ENCODE measurements at regions not wholly inside any gene's neighbourhood (a gene's known extent, or its start where the extent isn't known, plus 50 kb on each side); places are given as distances from the start of the nearest gene placed in this dataset.

DNA sequence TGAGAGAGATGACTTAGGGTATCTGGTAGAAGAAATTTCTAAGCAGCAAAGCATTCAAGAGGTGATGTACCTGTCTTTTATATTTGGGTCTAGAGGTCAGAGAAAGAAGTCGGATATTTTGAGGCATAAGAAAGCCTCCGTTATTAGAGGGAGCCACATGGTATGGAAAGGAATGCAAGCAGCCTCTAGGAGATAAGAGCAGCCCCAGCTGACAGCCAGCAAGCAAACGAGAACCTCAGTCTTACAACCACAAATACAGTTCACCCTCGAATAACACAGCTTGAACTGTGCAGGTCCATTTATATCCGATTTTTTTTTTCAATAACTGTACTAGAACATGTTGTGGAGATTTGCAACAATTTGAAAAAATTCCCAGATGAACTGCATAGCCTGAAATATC lies 190.7 kb upstream of the VGLL2 start:
- TF ChIP-seq POLR2A (IDR thresholded peaks at IDR 0.05) = no peak
- TF ChIP-seq, protein P1, sequence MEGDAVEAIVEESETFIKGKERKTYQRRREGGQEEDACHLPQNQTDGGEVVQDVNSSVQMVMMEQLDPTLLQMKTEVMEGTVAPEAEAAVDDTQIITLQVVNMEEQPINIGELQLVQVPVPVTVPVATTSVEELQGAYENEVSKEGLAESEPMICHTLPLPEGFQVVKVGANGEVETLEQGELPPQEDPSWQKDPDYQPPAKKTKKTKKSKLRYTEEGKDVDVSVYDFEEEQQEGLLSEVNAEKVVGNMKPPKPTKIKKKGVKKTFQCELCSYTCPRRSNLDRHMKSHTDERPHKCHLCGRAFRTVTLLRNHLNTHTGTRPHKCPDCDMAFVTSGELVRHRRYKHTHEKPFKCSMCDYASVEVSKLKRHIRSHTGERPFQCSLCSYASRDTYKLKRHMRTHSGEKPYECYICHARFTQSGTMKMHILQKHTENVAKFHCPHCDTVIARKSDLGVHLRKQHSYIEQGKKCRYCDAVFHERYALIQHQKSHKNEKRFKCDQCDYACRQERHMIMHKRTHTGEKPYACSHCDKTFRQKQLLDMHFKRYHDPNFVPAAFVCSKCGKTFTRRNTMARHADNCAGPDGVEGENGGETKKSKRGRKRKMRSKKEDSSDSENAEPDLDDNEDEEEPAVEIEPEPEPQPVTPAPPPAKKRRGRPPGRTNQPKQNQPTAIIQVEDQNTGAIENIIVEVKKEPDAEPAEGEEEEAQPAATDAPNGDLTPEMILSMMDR (IDR thresholded peaks at IDR 0.05) = no peak
